GM23338 (cell line): ENCODE measurements at regions not wholly inside any gene's neighbourhood (a gene's known extent, or its start where the extent isn't known, plus 50 kb on each side); places are given as distances from the start of the nearest gene placed in this dataset.
A peak's percentile ranks its signal among the peaks of the same experiment; 100 is the strongest.

Experiments
- ATAC-seq: fragments of 200-7000 bp; cut with Tn5 transposase; 3 replicates; pipeline ENCODE4 v1.9.1; 2020
- DNase-seq: peaks from one replicate; pipeline ENCODE4 v3.0.0-alpha.2; 2015; ENCODE audit warnings: low spot score
- H2AFZ ChIP-seq: fragments of 200-600 bp; sonication (generic); 2 replicates; pipeline ENCODE4 v1.8.0; 2016; ENCODE audit warnings: antibody characterized with exemption, mild to moderate bottlenecking, moderate library complexity
- H3F3A ChIP-seq: fragments of 200-600 bp; sonication (generic); replicated peaks from 2 replicates; pipeline ENCODE4 v1.8.0; 2017; ENCODE audit warnings: antibody characterized with exemption, mixed run types, low read depth
- H3K27ac ChIP-seq: fragments of 200-600 bp; sonication (generic); 2 replicates; pipeline ENCODE4 v1.6.1; 2016; ENCODE audit warnings: low read depth
- H3K27me3 ChIP-seq: fragments of 200-600 bp; sonication (generic); 2 replicates; pipeline ENCODE4 v1.8.0; 2016; ENCODE audit warnings: mild to moderate bottlenecking, mixed run types, moderate library complexity; ENCODE audit not compliant: insufficient read depth
- H3K36me3 ChIP-seq: fragments of 200-600 bp; sonication (generic); 2 replicates; pipeline ENCODE4 v1.8.0; 2016; ENCODE audit warnings: mild to moderate bottlenecking; ENCODE audit not compliant: insufficient read depth
- H3K4me1 ChIP-seq: fragments of 200-600 bp; sonication (generic); 2 replicates; pipeline ENCODE4 v1.8.0; 2016; ENCODE audit warnings: mild to moderate bottlenecking, moderate library complexity; ENCODE audit not compliant: insufficient read depth
- H3K4me2 ChIP-seq: fragments of 200-600 bp; sonication (generic); 2 replicates; pipeline ENCODE4 v1.7.1; 2017; ENCODE audit warnings: mixed run types
- H3K4me3 ChIP-seq: fragments of 200-600 bp; sonication (generic); 2 replicates; pipeline ENCODE4 v1.6.1; 2016; ENCODE audit warnings: mixed run types
- H3K79me2 ChIP-seq: fragments of 200-600 bp; sonication (generic); replicated peaks from 2 replicates; pipeline ENCODE4 v1.8.0; 2017; ENCODE audit warnings: mild to moderate bottlenecking; ENCODE audit not compliant: insufficient read depth
- H3K9me2 ChIP-seq: fragments of 200-600 bp; sonication (generic); 2 replicates; pipeline ENCODE4 v1.8.0; 2017; ENCODE audit not compliant: insufficient read depth
- H4K20me1 ChIP-seq: fragments of 200-600 bp; sonication (generic); replicated peaks from 2 replicates; pipeline ENCODE4 v1.8.0; 2017; ENCODE audit warnings: mild to moderate bottlenecking; ENCODE audit not compliant: insufficient read depth
- H3K27ac Mint-ChIP-seq: 2 replicates; pipeline ENCODE4 v1.8.0; 2020; ENCODE audit warnings: inconsistent platforms, mild to moderate bottlenecking, moderate library complexity, mixed read lengths
- H3K27me3 Mint-ChIP-seq: 3 replicates; pipeline ENCODE4 v1.8.0; 2022; ENCODE audit warnings: low read depth, mild to moderate bottlenecking, moderate library complexity, mixed read lengths, inconsistent platforms; ENCODE audit not compliant: insufficient read depth, poor library complexity
- H3K36me3 Mint-ChIP-seq: 3 replicates; pipeline ENCODE4 v1.8.0; 2021; ENCODE audit warnings: low read depth, mild to moderate bottlenecking, inconsistent platforms, moderate library complexity, mixed read lengths
- H3K4me1 Mint-ChIP-seq: 3 replicates; pipeline ENCODE4 v1.8.0; 2020; ENCODE audit warnings: mild to moderate bottlenecking, inconsistent platforms, mixed read lengths
- H3K4me3 Mint-ChIP-seq: 3 replicates; pipeline ENCODE4 v1.8.0; 2021; ENCODE audit warnings: moderate library complexity, mild to moderate bottlenecking, inconsistent platforms, mixed read lengths
- H3K9me3 Mint-ChIP-seq: 3 replicates; pipeline ENCODE4 v1.8.0; 2020; ENCODE audit warnings: moderate library complexity, mild to moderate bottlenecking, inconsistent platforms, mixed read lengths
- CREB1 ChIP-seq: fragments of 250-450 bp; sonication (Bioruptor Pico); IDR thresholded peaks from 2 replicates; pipeline ENCODE4 v1.5.0; 2020; ENCODE audit warnings: low read depth, mild to moderate bottlenecking, moderate library complexity
- CTCF ChIP-seq, 2 experiments: fragments of 200-600 bp in 1 of 2; sonication (generic) in 1 of 2; conservative IDR thresholded peaks; 2 replicates each; pipeline versions ENCODE4 v1.5.1 to v1.6.1; 2016 to 2017; ENCODE audit warnings: antibody characterized with exemption in 2 of 2, low read depth in 2 of 2, mild to moderate bottlenecking in 2 of 2, moderate library complexity in 1 of 2
- ETS1 ChIP-seq: IDR thresholded peaks from 2 replicates; pipeline ENCODE4 v1.6.1; 2016; ENCODE audit warnings: antibody characterized with exemption
- EZH2 ChIP-seq: fragments of 200-600 bp; sonication (generic); IDR thresholded peaks from one replicate; pipeline ENCODE4 v1.8.0; 2017; ENCODE audit warnings: antibody characterized with exemption, mild to moderate bottlenecking, low read depth; ENCODE audit not compliant: unreplicated experiment
- EZH2phosphoT487 ChIP-seq: fragments of 200-600 bp; sonication (generic); IDR thresholded peaks from one replicate; pipeline ENCODE4 v1.8.1; 2018; ENCODE audit warnings: antibody characterized with exemption; ENCODE audit not compliant: unreplicated experiment
- JUNB ChIP-seq: IDR thresholded peaks from one replicate; pipeline ENCODE4 v1.6.1; 2016; ENCODE audit warnings: antibody characterized with exemption; ENCODE audit not compliant: unreplicated experiment
- NANOG ChIP-seq: IDR thresholded peaks from 2 replicates; pipeline ENCODE4 v1.6.1; 2016; ENCODE audit warnings: antibody characterized with exemption, borderline replicate concordance
- ZNF114 ChIP-seq: fragments of 250-450 bp; sonication (Bioruptor Pico); IDR thresholded peaks from 2 replicates; pipeline ENCODE4 v1.5.0; 2020; ENCODE audit warnings: mild to moderate bottlenecking, moderate library complexity
- ZNF331 ChIP-seq: fragments of 250-450 bp; sonication (Bioruptor Pico); IDR thresholded peaks from 2 replicates; pipeline ENCODE4 v1.5.0; 2020; ENCODE audit warnings: low read depth, mild to moderate bottlenecking, moderate library complexity
- TF ChIP-seq, protein P1 (sequence below): IDR thresholded peaks from one replicate; pipeline ENCODE4 v1.6.1; 2018; ENCODE audit warnings: antibody characterized with exemption; ENCODE audit not compliant: unreplicated experiment

- TF ChIP-seq, protein P1, sequence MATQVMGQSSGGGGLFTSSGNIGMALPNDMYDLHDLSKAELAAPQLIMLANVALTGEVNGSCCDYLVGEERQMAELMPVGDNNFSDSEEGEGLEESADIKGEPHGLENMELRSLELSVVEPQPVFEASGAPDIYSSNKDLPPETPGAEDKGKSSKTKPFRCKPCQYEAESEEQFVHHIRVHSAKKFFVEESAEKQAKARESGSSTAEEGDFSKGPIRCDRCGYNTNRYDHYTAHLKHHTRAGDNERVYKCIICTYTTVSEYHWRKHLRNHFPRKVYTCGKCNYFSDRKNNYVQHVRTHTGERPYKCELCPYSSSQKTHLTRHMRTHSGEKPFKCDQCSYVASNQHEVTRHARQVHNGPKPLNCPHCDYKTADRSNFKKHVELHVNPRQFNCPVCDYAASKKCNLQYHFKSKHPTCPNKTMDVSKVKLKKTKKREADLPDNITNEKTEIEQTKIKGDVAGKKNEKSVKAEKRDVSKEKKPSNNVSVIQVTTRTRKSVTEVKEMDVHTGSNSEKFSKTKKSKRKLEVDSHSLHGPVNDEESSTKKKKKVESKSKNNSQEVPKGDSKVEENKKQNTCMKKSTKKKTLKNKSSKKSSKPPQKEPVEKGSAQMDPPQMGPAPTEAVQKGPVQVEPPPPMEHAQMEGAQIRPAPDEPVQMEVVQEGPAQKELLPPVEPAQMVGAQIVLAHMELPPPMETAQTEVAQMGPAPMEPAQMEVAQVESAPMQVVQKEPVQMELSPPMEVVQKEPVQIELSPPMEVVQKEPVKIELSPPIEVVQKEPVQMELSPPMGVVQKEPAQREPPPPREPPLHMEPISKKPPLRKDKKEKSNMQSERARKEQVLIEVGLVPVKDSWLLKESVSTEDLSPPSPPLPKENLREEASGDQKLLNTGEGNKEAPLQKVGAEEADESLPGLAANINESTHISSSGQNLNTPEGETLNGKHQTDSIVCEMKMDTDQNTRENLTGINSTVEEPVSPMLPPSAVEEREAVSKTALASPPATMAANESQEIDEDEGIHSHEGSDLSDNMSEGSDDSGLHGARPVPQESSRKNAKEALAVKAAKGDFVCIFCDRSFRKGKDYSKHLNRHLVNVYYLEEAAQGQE = no peak
Observed at GRCh38 chr15:98326804-98327203, 321.5 kb upstream of the IGF1R start (continued).

GRCh38 chr15:98330258-98330657 lies 318.1 kb upstream of the IGF1R start:
- TF ChIP-seq CREB1 (no peak), ETS1 (no peak), EZH2phosphoT487 (no peak)
- Histone ChIP-seq H2AFZ (peak overlapping the region; percentile 85), H4K20me1 (no peaks in the 10 kb centered on the region), H3K4me2 (no peak overlapping the region), H3K27me3 (no peaks in the 10 kb centered on the region), H3K4me1 (no peaks in the 10 kb centered on the region), H3K36me3 (peaks cover 4% of the 10 kb centered on the region; the same call in 1 of the 2 replicates), H3K79me2 (no peaks in the 10 kb centered on the region), H3K27ac (no peak overlapping the region), H3F3A (no peaks in the 10 kb centered on the region), H3K4me3 (no peak overlapping the region), H3K9me2 (no peaks in the 10 kb centered on the region; the same call in 1 of the 2 replicates)
- peaks cover 15% of the 10 kb centered on the region; the same call in 2 of the 3 replicates for H3K36me3 Mint-ChIP-seq
- H3K4me3 Mint-ChIP-seq = no peak overlapping the region
- H3K27ac Mint-ChIP-seq = no peak overlapping the region
- ATAC-seq (peak; percentile 41; the same call in 2 of the 3 replicates), DNase-seq (no peak)
- H3K4me1 Mint-ChIP-seq = peaks cover 13% of the 10 kb centered on the region; the same call in 2 of the 3 replicates
- peaks cover 4% of the 10 kb centered on the region for H3K27me3 Mint-ChIP-seq
- peaks cover 21% of the 10 kb centered on the region for H3K9me3 Mint-ChIP-seq

DNA sequence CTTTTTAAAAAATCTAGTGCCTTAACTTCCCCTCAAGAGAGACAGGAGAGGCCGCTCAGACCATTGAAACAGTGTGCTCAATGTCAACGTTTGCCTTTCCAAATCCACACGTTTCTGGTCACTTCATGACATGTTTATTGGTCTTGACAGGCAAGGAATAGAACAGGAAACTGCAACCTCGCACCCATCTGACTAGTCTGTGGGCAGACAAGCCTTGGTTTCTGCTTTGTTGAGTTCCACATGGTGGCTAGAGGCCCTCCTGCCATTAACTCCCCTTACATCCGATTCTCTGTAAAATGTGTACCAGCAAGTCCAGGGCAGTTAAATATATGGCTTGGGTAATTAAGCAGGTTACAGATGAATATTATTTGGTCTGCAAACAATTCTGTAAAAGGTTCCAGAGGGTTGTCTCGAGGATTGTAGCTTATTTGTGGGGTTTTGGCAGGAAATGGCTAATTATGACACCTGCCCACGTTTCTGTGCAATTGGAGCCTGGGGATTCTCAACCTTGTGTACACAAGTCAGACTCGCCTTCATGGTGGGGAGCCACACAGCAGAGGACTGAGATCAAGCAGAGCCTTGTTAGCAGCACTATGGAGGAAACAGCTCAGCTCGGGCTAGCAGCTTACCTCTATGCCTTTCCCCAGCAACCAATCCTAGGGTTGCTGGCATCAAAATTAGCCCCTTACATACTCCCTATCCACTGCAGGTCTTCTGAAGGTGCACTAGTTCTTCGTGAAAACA lies 317.5 kb upstream of the IGF1R start:
- Mint-ChIP-seq H3K27me3 (peaks cover 4% of the 10 kb centered on the region), H3K9me3 (peaks cover 15% of the 10 kb centered on the region), H3K36me3 (peaks cover 10% of the 10 kb centered on the region; the same call in 2 of the 3 replicates), H3K4me1 (peaks cover 13% of the 10 kb centered on the region; the same call in 2 of the 3 replicates), H3K4me3 (no peak overlapping the region), H3K27ac (no peak overlapping the region)
- Histone ChIP-seq H3F3A (no peaks in the 10 kb centered on the region), H4K20me1 (no peaks in the 10 kb centered on the region), H3K79me2 (no peaks in the 10 kb centered on the region), H3K4me3 (no peak overlapping the region), H3K4me2 (no peak overlapping the region), H3K27me3 (no peaks in the 10 kb centered on the region), H2AFZ (peak overlapping the region; percentile 85), H3K9me2 (no peaks in the 10 kb centered on the region; the same call in 1 of the 2 replicates), H3K27ac (no peak overlapping the region), H3K36me3 (peaks cover 4% of the 10 kb centered on the region; the same call in 1 of the 2 replicates), H3K4me1 (no peaks in the 10 kb centered on the region)
- ATAC-seq (no peak), DNase-seq (no peak)
- TF ChIP-seq EZH2 (no peak), ZNF114 (CRISPR knock-in tag) (no peak), EZH2phosphoT487 (no peak), NANOG (no peak), CTCF (conservative IDR thresholded peaks at IDR 0.05; ENCODE audit: low read depth in 2 of 2) (no peak), JUNB (no peak), ZNF331 (CRISPR knock-in tag) (no peak), CREB1 (no peak)
- TF ChIP-seq, protein P1 = no peak
